HUDEP-2 (cell line): ENCODE measurements at regions not wholly inside any gene's neighbourhood (a gene's known extent, or its start where the extent isn't known, plus 50 kb on each side); places are given as distances from the start of the nearest gene placed in this dataset.

Experiments
- DNase-seq, 76 experiments: peaks; one replicate each; lab custom pipeline; 2025; ENCODE audit not compliant: unreplicated experiment in 76 of 76; lab: John Stamatoyannopoulos, UW

DNA sequence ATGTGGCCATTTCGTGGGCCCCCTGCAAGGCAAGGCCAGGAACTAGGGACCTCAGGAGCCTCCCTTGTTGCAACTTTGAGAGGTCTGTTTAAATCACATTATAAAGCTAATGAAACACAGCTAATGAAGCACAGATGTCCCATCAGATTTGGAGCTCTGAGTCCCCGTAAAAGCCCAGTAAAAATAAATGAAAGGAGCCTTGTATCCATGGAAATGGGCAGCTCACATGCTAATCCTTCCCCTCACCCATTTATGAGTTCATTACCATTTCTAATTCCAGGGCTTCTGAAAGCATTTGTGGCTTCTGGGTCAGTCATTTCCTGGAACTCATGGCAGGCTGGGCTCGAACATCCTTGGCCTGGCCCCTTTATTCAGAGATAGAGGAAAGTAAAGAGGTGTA is 274.8 kb downstream of the SS18 start:
- DNase-seq = no peak

DNA sequence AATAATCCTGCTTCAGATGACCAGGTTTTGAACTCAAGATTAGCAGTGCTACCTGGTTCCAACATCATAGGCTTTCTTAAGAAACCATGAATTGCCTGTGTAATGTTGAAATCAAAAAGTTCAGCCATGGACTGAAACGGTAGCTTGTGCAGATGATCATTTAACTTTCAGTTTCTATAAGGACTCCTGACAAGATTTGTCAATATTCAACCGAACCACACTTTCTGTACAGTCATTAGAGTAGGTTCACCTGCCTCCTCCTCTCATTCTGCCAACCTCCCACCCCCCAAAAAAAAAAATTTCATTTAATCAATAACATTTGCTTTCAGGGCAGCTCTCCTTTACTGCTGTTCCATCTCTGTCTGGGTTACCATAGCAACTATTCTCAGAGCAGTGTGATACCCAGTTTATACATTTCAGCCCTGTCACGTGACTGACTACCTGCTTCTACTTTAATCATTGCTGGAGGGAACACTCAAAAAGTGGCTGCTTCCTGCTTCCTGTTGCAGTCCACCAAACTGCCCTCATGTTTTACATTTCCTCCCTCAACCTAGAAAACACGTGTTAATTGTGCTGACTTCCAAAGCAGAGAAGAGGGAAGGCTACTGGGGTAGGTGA is 275.5 kb downstream of the SS18 start:
- DNase-seq = no peak

DNA sequence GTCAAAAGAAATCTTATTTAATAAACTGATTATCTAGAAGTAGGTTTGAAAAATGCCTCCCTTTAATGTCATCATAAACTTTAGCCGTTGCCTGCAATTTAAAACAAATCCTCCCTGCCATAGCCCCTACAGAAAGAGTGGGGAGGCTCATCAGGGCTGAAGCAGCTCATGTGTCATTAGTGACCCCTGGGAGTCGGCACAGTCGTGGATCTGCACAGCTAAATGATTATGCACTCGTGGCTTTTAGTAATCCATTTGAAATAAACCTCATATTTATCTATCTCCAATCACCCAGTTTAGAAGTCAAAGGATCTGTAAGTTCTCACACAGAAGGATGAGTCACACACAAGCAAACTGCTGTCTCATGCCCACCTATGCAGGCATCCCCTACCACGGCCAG is 277.3 kb downstream of the SS18 start:
- DNase-seq = no peak

DNA sequence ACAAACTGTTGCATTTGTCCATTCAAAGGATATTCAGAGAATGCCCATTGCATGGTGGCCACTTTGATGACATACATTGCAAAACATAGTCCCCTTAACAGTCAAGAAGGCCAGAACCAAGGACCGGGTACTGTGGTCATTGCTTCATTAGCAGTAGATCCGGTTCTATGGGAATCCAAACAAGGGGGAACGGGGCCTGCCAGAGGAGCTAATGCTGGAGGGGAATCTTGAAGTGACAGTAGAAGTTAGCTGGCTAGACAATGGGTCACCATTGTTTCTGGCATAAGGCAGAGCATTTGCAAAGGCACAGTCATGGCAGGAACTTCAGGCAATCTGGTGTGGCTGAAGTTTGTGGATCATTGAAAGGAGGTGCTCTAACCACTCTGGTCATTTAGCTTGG is 279.7 kb downstream of the SS18 start:
- DNase-seq = no peak

DNA sequence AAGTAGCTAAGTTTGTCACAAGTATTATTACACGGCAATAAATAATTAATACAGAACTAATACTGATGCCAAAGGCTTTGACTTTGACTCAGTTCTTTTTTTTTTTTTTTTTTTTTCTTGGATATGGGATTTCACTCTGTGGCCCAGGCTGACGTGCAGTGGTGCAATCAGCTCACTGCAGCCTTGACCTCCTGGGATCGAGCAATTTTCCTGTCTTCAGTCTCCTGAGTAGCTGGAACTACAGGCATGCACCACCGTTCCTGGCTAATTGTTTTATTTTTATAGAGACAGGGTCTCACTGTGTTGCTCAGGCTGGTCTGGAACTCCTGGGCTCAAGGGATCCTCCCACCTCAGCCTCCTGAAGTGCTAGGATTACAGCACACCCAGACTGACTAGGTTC is 284.5 kb downstream of the SS18 start:
- no peak for DNase-seq

DNA sequence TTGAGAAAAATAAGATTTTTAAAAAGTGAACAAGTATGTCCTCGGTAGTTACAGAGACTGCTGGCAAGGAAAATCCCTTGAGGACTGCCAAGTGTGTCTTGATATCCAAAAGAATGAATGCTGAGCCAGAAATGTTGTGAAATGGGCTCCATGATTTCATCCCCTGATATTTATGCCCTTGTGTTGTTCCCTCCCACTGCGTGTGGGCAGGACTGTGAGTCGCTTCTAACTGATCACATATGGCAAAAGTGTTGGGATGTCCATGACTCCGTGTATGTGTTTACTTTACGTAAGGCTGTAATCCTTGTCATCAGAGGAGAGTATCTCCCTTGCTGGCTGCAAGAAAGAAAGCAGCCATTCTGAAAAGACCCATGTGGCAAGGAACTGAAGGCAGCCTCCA is 285.1 kb downstream of the SS18 start:
- DNase-seq = no peak

DNA sequence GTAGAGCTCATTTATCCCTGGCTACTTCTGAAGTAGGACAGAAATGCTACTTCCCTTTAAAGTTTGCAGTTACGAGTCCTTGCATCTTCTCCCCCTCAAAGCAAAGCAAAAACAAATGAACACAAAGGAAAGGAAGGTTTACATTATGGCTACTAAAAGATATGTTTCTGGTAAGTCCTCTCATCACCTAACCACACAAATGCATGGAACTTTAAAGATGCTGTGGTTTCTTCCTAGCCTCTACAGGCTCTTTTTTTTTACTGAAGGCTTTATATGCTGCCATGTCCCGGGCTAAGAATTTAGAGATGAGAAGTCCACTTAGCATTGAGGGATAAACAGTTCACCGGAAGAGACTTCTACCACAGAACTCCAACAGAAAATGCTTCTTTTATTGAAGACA is 291.2 kb downstream of the SS18 start:
- no peak for DNase-seq

DNA sequence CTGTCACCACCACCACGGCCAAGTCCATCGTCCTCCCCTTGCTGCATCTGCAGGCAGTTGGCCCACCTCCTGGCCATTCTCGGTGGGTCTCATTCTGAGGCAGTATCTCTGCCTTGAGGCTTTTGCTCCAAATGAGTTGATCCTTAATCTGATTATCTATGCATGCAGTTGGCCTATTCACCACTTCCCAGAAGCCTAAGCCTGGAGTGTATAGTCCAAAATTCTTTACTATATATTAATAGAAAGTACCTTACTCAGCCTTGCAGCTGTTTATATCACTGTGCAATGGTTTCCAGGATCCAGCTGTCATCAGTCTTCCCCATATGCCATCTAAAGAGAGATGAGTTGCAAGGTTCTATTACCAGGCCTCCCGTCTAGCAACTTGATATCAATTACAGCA is 292.4 kb downstream of the SS18 start:
- no peak for DNase-seq

DNA sequence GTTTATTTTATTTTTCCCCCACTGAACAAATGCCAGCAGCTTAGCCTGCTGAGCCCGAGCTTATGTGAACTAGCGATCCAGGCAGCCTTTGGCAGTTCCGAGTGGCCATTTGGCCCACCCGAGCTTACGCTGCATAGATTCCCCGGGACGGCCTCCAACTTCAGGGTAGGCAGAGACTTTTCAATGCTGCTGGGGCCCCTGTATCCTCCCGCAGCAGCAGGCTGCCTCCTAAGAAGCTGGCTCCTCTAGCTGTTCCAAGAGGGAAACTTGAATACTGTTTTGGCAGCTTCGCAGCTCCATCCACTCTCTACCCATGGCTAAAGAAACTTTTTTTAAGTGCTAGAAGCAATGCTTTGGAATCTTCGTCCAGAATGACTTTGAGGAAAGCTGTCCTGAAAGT is 295.2 kb downstream of the SS18 start:
- no peak for DNase-seq

DNA sequence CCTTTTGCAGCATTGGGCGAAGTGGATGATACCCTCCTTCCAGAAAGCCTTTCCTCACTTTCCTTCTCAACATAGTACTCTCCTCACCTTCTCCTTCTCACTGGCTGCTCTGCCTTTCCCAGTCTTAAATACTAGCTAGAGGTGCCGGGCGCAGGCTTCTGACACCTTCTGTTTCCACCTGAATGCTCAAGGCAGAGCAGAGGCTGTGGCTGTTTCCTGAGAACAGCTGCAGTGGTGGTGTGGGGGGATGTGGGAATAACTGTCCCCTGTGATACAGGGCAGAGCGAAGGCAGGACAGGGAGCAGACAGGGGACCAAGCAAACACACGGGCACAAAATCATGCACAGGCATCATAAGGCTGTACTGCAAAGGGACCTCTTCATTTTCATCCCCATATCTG is 303.1 kb downstream of the SS18 start:
- no peak for DNase-seq

DNA sequence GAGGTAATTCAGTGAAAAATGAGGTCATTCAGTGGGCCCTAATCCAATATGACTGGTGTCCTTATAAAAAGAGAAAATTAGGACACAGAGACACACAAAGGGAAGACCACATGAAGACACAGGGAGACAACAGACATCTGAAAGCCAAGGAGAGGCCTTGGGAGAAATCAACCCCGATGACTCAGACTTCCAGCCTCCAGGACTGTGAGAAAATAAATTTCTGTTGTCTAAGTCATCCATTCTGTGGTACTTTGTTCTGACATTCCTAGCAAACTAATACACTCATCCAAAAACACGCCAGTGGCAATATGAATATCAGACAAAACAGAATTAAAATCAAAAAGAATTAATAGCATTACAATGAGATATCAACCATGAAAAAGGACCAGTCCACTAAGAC is 303.7 kb downstream of the SS18 start:
- no peak for DNase-seq

DNA sequence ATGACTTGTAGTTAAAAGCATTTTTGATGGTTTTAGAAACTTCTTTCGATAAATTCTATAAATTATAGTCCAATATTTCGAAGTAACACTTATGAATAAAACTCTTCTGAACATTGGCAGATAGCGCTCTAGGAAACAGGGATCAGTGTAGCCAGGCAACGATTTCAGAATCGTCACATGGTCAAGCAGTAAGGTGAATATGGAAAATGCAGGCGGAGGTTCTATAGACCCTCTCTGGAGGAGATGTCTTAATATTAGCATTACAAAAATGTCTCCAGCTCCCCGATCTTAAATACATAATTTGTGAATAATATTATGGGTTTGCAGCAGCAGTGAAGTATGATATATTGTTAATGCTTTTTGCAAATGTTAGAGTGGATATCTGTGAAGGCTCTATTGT is 310.3 kb downstream of the SS18 start:
- DNase-seq = no peak

DNA sequence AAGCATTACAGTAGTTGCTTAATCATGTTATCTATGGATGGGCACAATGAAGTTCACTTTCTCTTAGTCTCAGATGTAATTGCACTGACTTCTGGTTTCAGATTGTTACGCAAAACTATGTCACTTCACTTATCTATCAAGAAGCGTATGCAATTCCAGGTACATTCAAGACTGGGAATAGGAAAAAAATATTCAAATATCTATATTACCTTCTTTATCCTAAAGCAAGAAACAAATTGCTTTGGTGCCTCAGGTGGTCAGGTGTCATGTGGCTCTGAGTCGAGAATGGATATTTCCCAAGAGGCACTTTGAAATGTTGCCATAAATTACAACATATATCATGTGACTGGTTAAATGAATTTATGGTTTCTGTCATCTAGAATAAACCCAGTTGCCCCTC is 318.6 kb downstream of the SS18 start:
- DNase-seq = no peak

DNA sequence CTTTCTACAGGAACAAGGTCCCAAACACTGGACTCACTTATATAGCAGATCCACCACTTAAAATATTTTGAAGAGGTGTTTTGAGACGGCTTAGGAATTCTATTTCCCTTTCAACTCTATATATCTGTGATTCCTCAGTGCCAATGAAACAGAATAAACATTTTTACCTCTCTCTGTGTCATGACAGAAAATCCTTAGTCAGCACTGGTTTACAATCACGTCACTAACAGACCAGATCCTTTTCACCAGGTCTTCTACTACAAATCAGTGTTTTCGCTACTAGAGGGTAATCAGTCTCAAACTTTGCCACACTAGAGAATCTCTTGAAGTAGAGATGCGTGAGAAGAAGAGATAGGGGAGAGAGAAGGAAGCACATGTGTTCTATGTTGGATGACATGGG is 325.6 kb downstream of the SS18 start:
- DNase-seq = no peak

DNA sequence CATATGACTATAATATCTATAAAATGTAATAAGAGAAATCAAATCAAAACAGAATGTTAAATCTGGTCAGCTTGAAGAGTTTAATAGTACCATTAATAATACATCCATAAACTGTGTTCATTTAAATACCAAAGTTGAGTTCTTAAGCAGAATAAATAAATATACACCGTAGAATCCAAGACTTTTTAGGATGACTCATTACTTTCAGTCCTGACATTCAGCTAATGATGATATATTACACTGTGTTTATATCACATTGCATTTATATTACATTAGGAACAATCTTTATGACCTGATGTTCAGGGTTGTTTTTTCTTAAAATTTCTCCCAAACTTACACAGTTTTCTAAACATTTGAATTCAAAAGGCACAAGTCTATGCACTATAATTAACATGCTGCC is 331.3 kb downstream of the SS18 start:
- no peak for DNase-seq

DNA sequence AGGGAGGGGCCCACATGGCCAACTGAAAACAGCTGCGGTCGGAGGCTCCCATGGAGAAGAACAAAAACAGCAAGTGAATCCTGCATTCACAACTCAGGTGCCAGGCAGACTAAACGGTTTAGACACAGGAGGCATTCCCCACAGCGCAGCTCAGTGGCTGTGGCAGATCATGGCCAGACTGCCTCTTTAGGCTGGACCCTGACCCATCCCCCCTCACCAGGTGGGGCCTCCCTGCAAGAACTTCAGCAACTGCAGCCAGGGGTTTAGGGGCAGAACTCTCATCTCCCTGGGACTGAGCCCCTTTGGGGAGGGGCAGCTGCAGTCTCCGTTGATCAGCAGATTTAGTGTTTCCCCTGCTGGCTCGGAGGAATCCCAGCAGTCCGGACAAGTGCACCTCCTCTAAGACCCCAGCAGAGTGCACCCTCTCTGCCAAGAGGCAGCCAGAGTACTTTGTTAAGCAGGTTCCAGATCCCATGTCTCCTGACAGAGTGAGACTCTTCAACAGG is 346.7 kb downstream of the SS18 start:
- no peak for DNase-seq

DNA sequence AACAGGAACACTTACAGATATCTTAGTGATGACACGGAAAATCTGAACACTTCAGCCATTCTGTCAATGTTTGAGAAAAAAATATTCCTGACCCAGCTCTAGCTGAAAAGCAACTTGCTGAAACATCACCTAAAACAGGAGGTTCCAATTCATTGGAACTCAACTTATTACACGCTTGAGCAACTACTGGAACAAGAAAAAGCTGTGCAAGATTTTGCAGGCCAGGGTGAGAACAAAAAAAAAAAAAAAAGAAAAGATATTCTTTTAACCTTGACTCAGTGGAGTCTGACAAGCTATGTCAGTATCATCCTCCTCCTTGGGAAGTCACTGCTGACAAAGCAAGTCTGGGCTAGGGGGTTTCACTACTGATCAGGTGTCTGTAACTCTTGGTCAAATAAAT is 351.0 kb downstream of the SS18 start:
- no peak for DNase-seq

DNA sequence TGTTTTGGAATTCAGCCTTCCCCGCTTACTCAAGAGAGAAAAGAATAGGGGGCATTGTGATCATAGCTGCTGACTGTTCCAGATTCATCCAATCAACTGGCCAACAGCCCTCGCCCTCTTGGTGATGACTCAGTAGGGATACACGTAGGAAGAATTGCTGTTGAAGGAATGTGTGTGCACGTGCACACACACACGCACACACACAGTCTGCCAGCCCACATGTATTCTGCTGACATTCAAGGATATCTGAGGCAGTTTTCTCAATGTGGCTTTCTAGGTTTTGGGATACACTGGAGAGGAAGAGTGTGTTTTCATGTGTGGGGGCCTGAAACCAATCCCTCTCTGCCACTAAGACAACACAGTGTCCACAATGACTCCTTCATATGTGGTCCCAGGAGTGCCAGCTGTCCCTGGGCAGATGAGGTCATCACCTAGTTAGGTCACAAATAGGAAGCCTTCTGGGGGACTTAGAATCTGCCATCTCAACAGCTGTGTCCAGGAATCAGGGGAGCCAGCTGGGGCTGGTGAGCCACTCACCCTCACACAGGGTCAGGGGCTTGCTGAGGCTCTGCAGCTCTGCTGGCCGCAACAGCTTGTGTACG is 352.6 kb downstream of the SS18 start:
- DNase-seq = no peak

DNA sequence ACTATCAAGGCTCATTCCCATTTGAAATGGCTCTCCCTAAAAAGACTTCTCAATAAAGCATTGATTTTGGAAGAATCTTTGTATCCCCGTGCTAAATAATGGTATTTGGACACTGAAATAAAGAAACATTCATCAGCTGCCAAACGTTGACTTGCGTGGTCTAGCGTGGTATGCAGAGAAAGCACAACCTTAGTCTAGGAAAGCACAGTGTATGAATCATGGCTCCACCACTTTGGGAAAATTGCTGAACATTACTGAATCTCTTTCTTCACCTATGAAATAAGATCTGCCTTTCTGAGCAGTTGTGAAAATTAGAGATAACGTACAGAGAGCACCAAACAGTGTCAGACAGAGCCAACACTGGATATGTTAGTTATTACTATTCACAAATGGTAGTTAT is 353.9 kb downstream of the SS18 start:
- no peak for DNase-seq

DNA sequence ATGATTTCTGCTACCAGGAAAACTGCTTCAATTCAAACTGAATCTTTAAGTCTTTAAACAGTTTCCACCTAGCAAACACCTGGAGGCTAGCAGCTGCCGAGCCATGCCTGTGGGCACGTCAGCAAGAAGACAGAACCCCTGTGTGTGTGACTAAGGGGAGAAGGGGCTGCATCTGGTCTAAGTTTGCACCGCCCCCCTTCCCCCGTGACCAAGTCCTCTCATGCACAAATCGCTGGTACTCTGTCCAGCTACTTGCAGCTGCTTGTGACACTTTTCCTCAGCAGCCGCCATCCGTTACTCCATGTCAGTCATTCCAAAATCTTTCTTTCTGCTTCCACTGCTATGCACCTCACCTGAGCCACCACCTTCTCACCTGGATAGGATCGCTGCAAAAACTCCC is 355.0 kb downstream of the SS18 start:
- no peak for DNase-seq

DNA sequence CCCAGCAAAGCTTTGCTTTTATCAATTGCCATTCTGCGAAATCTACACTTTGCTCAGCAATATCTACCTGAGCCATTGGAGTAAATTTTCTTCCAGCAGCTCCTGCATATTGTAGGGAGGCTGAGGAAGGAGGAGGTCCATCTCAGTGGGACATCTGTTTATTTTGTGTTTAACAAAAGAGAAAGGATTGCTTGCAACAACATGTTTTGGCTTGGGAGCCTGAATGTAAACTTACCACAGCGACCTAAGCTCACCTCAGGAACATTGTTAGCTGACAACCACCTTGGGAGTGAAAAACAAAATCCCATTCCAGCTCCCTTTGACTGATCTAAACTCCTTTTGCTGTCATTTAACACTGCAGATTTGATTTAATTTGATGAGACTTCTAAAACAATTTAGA is 356.1 kb downstream of the SS18 start:
- DNase-seq = no peak

DNA sequence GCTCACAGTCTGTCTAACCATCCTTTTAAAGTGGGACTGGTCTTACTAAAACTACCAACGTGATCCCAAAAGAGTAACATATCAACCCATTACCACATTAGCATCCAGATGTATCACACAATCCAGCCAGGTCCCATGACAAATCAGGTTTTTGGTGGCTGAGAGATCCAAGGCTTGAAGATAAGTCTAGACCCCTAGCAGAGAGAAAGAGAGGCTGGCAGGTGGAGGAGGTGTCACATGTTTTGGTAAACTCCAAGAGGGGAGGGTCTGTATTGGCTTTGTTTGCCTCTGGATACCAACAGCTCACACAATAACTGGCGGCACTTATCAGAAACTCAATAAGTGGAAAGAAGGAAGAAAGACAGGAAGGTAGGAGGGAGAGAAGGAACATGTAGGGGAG is 357.6 kb downstream of the SS18 start:
- DNase-seq = no peak

DNA sequence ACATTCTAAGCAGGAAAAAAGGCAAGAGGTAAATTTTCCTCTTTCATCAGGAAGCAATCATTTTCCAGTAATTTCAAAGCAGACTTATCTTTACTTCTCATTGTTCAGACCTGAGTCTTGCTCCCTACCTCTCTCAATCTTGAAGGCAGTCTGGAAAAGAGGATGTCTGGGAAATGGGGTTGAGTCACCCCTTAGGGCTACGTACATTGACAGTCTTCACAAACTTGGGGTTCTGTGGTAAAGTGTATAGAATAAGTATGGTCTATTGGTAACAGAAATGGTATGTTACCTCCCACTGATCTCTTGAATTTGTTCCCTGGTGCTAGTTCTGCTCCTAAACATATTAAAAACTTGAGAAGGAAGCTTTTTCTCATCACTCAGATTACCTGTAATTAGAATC is 361.3 kb downstream of the SS18 start:
- DNase-seq = no peak
